ENCODE measurements at regions not wholly inside any gene's neighbourhood (a gene's known extent, or its start where the extent isn't known, plus 50 kb on each side); places are given as distances from the start of the nearest gene placed in this dataset.

- TF ChIP-seq CTCF (IDR thresholded peaks at IDR 0.05; ENCODE audit: low read depth, low read length) (no peak), EZH2phosphoT487 (IDR thresholded peaks at IDR 0.05; ENCODE audit: low read depth) (no peak)
Measured at GRCh38 chr1:239647045-239647444, 260.7 kb downstream of the CHRM3 start.
